OCI-LY1 (cell line): ENCODE measurements at regions not wholly inside any gene's neighbourhood (a gene's known extent, or its start where the extent isn't known, plus 50 kb on each side); places are given as distances from the start of the nearest gene placed in this dataset.

Experiments used
- CTCF ChIP-seq: fragments of 200-600 bp; sonication (generic), shearing (Covaris generic); IDR thresholded peaks from 2 replicates; pipeline ENCODE4 v1.5.1; 2017; ENCODE audit warnings: mild to moderate bottlenecking, antibody characterized with exemption, low read length, moderate library complexity, mixed read lengths
- EZH2 ChIP-seq: fragments of 200-600 bp; sonication (generic), shearing (Covaris generic); IDR thresholded peaks from 2 replicates; pipeline ENCODE4 v1.8.0; 2017; ENCODE audit warnings: borderline replicate concordance, mixed run types, mild to moderate bottlenecking, antibody characterized with exemption, low read length, moderate library complexity, mixed read lengths

- TF ChIP-seq CTCF (no peak), EZH2 (no peak)
Measured at GRCh38 chr9:87014436-87014835, 67.1 kb upstream of the GAS1 start.
